Astrocyte (in vitro differentiated cells and primary cell): ENCODE measurements at regions not wholly inside any gene's neighbourhood (a gene's known extent, or its start where the extent isn't known, plus 50 kb on each side); places are given as distances from the start of the nearest gene placed in this dataset.

Source experiments
- EZH2 ChIP-seq: IDR thresholded peaks from 2 replicates; pipeline ENCODE4 v1.6.1; 2012; ENCODE audit warnings: mild to moderate bottlenecking, low read length, inconsistent platforms; ENCODE audit not compliant: insufficient read depth
- TF ChIP-seq, protein P1 (sequence below): IDR thresholded peaks from 2 replicates; pipeline ENCODE4 v1.5.1; 2011; ENCODE audit warnings: low read depth, mild to moderate bottlenecking, inconsistent platforms, low read length, moderate library complexity; ENCODE audit not compliant: insufficient read depth

- no peak for TF ChIP-seq EZH2
- TF ChIP-seq, protein P1, sequence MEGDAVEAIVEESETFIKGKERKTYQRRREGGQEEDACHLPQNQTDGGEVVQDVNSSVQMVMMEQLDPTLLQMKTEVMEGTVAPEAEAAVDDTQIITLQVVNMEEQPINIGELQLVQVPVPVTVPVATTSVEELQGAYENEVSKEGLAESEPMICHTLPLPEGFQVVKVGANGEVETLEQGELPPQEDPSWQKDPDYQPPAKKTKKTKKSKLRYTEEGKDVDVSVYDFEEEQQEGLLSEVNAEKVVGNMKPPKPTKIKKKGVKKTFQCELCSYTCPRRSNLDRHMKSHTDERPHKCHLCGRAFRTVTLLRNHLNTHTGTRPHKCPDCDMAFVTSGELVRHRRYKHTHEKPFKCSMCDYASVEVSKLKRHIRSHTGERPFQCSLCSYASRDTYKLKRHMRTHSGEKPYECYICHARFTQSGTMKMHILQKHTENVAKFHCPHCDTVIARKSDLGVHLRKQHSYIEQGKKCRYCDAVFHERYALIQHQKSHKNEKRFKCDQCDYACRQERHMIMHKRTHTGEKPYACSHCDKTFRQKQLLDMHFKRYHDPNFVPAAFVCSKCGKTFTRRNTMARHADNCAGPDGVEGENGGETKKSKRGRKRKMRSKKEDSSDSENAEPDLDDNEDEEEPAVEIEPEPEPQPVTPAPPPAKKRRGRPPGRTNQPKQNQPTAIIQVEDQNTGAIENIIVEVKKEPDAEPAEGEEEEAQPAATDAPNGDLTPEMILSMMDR = no peak
These were observed 140.1 kb upstream of the TTC29 start for GRCh38 chr4:147085781-147086180.
